ENCODE measurements at regions not wholly inside any gene's neighbourhood (a gene's known extent, or its start where the extent isn't known, plus 50 kb on each side); places are given as distances from the start of the nearest gene placed in this dataset.

DNA sequence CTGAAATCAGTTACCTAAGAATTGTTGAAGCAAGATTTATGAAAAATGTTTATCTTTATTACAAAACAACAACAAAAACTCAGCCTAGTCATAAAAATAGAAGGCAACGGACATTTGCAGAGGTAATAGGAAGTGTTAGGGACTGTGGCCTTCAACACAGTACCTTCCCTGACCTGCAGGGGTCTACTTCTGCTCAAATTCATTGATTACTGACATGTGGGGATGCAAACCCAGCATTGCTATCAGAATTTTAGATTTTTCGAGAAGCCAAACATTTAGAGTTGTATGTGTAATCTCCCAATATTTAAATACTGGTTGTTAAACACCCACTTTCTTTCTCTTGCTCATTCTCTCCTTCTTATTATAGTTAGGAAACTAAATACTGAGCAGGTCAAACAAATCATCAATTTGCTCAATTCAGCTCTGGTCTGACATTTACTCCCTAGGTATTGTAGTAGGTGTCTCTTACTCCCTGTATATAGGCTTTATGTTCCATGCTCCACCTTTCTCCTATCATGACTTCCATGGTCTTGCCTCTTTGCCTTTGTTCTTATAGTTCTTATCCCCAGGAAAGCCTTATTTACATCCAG lies 198.5 kb downstream of the UBE2E3 start:
- FAIRE-seq (no peak), DNase-seq (ENCODE audit: insufficient read length, low spot score) (no peak)
- TF ChIP-seq, protein P1, sequence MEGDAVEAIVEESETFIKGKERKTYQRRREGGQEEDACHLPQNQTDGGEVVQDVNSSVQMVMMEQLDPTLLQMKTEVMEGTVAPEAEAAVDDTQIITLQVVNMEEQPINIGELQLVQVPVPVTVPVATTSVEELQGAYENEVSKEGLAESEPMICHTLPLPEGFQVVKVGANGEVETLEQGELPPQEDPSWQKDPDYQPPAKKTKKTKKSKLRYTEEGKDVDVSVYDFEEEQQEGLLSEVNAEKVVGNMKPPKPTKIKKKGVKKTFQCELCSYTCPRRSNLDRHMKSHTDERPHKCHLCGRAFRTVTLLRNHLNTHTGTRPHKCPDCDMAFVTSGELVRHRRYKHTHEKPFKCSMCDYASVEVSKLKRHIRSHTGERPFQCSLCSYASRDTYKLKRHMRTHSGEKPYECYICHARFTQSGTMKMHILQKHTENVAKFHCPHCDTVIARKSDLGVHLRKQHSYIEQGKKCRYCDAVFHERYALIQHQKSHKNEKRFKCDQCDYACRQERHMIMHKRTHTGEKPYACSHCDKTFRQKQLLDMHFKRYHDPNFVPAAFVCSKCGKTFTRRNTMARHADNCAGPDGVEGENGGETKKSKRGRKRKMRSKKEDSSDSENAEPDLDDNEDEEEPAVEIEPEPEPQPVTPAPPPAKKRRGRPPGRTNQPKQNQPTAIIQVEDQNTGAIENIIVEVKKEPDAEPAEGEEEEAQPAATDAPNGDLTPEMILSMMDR (IDR thresholded peaks at IDR 0.05; ENCODE audit: insufficient read depth, missing control alignments), result peak; percentile 14

DNA sequence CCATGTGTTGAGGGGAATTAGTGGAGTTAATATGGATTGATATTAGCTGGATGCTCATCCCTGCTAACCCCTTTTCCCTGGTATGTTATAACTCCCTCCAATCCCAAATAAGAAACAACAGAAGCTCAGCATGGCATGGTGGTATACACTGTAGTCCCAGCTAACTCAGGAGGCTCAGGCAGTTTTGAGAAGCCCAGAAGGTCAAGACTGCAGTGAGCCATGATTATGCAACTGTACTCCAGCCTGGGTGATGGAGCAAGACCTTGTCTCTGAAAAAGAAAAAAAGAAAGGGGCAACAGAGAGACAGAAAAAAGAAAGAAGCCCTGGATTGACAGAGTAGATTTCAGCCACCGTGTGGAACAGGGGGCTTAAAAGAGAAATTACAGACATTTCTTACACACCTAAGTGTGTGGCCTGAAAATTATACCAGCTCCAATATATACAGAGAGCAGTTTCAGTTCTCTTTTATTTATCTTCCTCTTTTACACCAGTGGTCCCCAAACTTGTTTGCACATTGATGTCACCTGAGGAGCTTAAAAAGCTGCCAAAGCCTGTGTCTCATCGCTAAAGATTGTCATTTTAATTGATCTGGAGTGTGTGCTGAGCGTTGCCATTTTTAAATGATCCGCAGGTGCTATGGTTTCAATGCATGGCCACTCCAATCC lies 203.6 kb downstream of the UBE2E3 start:
- DNase-seq (ENCODE audit: insufficient read length, low spot score) (no peak), FAIRE-seq (peak; percentile 68)

DNA sequence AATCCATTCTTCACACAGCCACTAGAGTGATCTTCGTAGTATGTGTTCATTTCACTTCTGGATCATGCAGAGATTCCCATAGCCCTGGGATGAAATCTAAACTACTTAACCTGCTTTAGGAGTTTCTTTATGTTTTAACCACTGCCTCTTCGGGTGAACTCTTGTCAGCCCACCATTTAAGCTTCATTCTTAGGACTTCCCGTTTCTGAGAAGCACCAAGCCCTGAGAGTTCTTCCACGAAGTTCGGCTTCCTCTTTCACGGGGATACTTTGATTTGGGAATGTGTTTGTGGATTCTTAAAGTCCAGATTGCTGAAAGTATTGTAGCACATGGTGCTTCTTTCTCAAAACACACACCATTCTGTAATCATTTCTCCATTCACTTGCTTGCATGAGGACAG lies 205.0 kb downstream of the UBE2E3 start:
- TF ChIP-seq, protein P1 (IDR thresholded peaks at IDR 0.05; ENCODE audit: insufficient read depth, missing control alignments), result no peak
- DNase-seq (ENCODE audit: insufficient read length, low spot score), result no peak
- FAIRE-seq, result no peak

More for the DNA sequence above, 203.6 kb downstream of the UBE2E3 start:
- TF ChIP-seq, protein P1 (IDR thresholded peaks at IDR 0.05; ENCODE audit: insufficient read depth, missing control alignments), result no peak

DNA sequence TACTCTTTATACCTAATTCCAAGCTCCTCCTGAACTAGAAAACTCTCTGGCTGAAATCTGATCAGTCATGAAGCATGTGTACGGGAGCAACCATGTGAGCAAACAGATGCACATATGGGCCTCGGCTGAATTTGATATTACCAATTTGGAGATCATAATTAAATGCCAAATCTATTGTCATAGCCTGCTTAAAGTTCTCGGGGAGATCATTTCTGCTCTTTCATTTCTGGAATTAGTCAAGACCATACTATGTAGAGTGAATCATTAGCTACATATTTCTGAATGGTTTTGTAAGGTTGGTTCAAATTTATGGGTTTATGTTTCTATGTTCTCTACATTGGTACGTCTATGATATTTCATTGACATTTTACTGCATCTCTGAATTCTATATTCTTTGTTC lies 205.5 kb downstream of the UBE2E3 start:
- TF ChIP-seq, protein P1 (IDR thresholded peaks at IDR 0.05; ENCODE audit: insufficient read depth, missing control alignments), result no peak
- DNase-seq (ENCODE audit: insufficient read length, low spot score), result no peak
- no peak for FAIRE-seq

DNA sequence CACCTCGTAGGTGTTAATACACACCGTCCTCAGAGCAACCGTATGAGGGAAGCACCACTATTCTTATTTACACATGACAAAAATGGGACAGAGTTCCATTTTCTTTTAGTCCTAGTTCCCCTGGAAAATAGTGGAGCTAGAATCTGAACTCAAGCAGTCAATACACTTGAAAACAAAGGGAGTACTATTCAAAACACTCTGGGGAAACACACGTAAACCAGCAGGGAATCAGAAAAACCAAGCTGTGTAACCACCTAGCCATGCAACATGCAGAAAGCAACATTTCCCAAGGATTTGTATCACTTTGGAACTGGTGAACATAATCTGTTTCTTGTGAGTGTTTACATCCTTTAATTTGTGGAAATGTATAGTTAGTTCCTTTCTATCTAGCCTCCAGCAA lies 208.2 kb downstream of the UBE2E3 start:
- TF ChIP-seq, protein P1 (IDR thresholded peaks at IDR 0.05; ENCODE audit: insufficient read depth, missing control alignments), result no peak
- DNase-seq (ENCODE audit: insufficient read length, low spot score) (no peak), FAIRE-seq (no peak)

DNA sequence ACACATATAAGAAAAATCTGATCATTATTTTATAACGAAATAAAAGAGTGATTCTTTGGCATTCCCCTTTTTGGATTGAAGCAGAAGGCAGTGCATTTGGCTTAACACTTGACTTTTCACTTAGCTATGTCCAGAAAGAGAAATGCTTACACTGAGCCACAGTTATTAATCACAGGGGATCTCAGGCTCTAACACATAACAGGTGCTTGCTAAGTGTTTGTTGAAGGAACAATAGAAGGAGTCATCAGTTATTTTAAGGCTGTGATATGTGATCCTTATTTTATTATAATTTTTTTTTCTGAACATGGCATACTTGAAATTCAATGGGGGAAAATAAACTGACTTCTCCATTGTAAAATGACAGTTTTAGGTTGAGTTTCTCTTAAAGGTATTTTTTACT lies 209.5 kb downstream of the UBE2E3 start:
- TF ChIP-seq, protein P1 (IDR thresholded peaks at IDR 0.05; ENCODE audit: insufficient read depth, missing control alignments), result no peak
- no peak for DNase-seq (ENCODE audit: insufficient read length, low spot score)
- FAIRE-seq, result no peak

DNA sequence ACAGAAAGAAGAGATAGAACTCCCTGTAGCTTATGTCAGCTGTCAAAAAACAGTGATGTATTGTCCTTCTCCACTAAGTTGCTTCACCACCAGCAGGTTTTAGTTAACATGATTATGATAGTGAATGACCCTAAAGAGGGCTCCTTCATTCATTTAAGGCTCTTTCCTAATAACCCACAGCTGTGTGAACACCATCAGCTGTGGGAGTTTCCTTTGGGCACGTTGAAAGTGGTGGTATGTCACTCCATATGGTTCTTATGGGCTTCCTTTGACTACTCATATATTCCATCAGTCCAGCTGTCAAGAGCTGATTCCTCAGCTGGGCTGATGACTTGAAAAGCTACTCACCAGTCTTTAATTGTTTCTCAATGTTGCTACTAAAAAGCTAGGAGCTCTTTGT lies 210.3 kb downstream of the UBE2E3 start:
- FAIRE-seq, result no peak
- TF ChIP-seq, protein P1 (IDR thresholded peaks at IDR 0.05; ENCODE audit: insufficient read depth, missing control alignments), result no peak

More for the DNA sequence above, 210.3 kb downstream of the UBE2E3 start:
- DNase-seq (ENCODE audit: insufficient read length, low spot score), result no peak
